ENCODE measurements at regions not wholly inside any gene's neighbourhood (a gene's known extent, or its start where the extent isn't known, plus 50 kb on each side); places are given as distances from the start of the nearest gene placed in this dataset.
A peak's percentile ranks its signal among the peaks of the same experiment; 100 is the strongest.

DNA sequence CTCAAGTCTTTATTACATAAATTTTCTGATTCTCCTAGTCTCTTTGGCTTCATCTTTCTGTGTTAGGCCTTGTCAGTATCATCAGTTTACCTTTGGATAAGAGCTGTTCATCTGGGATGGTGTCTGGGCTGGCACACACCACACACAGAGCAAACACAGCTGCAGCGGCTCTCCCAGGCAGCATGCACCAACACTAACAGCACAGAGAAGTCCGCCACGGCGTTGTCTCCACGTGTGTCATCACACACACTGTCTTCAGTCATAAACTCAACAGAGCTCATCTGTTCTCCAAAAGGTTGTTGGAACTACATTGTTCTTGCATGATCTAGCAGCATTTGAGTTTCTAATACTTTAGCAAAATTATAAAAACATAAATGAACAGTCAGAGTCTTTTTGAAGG is 851.9 kb upstream of the FRG1 start:
- DNase-seq (ENCODE audit: low read depth, low spot score) = peak; percentile 36
- no peaks in the 10 kb centered on the region for H3K9me3 ChIP-seq (ENCODE audit: control insufficient read depth, insufficient read depth, low read length)
- TF ChIP-seq CTCF (IDR thresholded peaks at IDR 0.05; ENCODE audit: low read depth, low read length) = no peak
- POLR2A ChIA-PET = no interaction called here
- no peaks in the 10 kb centered on the region for H3K27me3 ChIP-seq (ENCODE audit: control insufficient read depth, insufficient read depth, low read length)
- no peak overlapping the region for H3K27ac ChIP-seq (ENCODE audit: low read depth, low read length)
- H3K4me3 ChIP-seq (ENCODE audit: low read depth, low read length) = no peak overlapping the region
- CTCF ChIA-PET = interaction anchor here (0.6 to 1.5 kb wide), 2 partner anchors 24 to 130 kb away, joined by 3 read pairs; no protein-coding TSS in a partner anchor

DNA sequence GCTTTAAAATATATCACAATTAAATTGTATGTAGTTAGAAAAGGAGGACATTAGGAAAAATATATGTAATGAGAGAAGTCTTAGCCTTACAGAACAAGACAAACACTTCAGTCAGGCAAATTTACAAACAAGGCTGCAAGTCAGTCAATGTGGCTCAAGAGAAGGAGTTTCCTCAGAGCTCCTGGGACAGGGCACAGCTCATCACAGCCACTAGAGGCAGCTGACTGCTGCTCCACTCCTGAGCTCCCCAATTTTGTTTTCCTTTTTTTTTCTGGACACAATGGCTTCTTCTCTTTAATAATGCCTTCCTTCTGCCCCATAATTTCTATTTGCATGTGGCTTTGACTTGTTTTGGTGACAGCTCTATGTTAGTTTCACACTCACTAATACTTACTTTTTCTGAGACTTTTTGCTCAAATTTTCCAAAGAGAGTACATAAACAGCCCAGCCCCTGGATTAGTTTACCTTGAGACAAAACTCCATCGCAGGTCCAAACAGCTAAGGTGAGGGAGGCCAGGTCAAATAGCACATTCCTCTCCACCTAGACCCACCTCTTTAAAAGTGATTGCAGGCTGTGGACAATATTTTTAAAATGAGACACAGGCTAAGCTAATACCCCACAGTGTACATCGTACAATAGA is 850.4 kb upstream of the FRG1 start:
- Histone ChIP-seq H3K27me3 (ENCODE audit: control insufficient read depth, insufficient read depth, low read length) (no peaks in the 10 kb centered on the region), H3K9me3 (ENCODE audit: control insufficient read depth, insufficient read depth, low read length) (no peaks in the 10 kb centered on the region), H3K4me3 (ENCODE audit: low read depth, low read length) (no peak overlapping the region), H3K27ac (ENCODE audit: low read depth, low read length) (no peak overlapping the region)
- DNase-seq (ENCODE audit: low read depth, low spot score) = no peak
- peak; percentile 69 for TF ChIP-seq CTCF (IDR thresholded peaks at IDR 0.05; ENCODE audit: low read depth, low read length)
- CTCF ChIA-PET = interaction anchor here (0.5 to 1.7 kb wide), 17 partner anchors 9 to 922 kb away, joined by 3 to 7 read pairs (median 3); no protein-coding TSS in a partner anchor
- POLR2A ChIA-PET = no interaction called here

DNA sequence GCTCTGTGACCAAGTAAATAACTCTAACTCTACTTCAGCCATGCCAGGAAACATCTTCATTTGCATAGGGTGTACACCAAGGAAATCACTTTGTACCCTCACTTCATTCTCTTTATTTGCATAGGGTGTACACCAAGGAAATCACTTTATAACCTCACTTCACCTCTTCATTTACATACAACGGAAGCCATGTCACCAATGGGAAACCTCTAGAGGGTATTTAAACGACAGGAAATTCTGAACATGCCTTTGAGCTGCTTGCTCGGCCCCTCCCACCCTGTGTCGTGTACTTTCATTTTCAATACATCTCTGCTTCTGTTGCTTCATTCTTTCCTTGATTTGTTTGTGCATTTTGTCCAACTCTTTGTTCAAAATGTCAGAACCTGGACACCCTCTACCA is 848.1 kb upstream of the FRG1 start:
- TF ChIP-seq CTCF (IDR thresholded peaks at IDR 0.05; ENCODE audit: low read depth, low read length) = no peak
- Histone ChIP-seq H3K9me3 (ENCODE audit: control insufficient read depth, insufficient read depth, low read length) (peaks cover 10% of the 10 kb centered on the region), H3K27me3 (ENCODE audit: control insufficient read depth, insufficient read depth, low read length) (no peaks in the 10 kb centered on the region), H3K27ac (ENCODE audit: low read depth, low read length) (no peak overlapping the region), H3K4me3 (ENCODE audit: low read depth, low read length) (no peak overlapping the region)
- CTCF ChIA-PET = no interaction called here
- POLR2A ChIA-PET = no interaction called here
- DNase-seq (ENCODE audit: low read depth, low spot score) = no peak

DNA sequence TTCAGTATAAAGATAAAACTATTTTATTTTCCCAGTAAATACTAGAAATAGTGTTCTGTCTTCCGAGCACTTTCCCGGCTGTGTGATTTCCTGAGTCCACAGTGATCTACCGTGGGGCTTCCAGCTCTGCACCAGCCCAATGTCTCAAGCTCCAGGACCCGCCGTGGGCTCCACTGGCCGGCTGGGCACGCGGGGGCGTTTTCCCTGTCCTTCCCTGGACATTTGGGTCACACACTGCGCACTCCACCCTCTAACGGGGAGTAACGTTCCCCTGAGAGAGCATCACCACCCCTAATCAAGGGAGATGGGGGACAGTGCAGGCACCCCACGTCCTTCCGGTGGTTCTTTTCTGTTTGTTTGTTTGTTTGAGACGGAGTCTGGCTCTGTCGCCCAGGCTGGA is 844.6 kb upstream of the FRG1 start:
- H3K27ac ChIP-seq (ENCODE audit: low read depth, low read length) = no peak overlapping the region
- H3K27me3 ChIP-seq (ENCODE audit: control insufficient read depth, insufficient read depth, low read length) = no peaks in the 10 kb centered on the region
- no peak for TF ChIP-seq CTCF (IDR thresholded peaks at IDR 0.05; ENCODE audit: low read depth, low read length)
- no peak overlapping the region for H3K4me3 ChIP-seq (ENCODE audit: low read depth, low read length)
- ChIA-PET CTCF (no interaction called here), POLR2A (no interaction called here)
- peaks cover 10% of the 10 kb centered on the region for H3K9me3 ChIP-seq (ENCODE audit: control insufficient read depth, insufficient read depth, low read length)
- DNase-seq (ENCODE audit: low read depth, low spot score) = no peak

DNA sequence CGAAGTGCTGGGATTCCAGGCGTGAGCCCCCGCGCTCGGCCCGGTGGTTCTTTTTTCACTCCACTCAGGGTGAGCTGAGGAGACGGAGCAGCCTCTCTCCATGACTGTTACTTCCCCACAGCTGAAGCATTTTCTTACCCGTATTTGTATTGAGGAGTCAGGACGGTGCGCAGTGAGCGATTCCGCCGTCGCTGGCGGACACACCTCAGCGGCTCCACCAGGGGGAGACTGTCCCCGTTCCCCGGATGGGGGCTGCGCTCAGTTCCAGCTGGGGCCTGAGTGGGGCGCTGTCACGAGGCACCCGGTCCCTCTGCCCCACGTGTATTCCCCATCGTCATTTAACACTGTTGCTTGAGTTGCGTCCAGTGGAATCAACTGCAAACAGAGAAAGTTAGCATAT is 844.0 kb upstream of the FRG1 start:
- no peak for TF ChIP-seq CTCF (IDR thresholded peaks at IDR 0.05; ENCODE audit: low read depth, low read length)
- ChIA-PET POLR2A (no interaction called here), CTCF (no interaction called here)
- Histone ChIP-seq H3K27me3 (ENCODE audit: control insufficient read depth, insufficient read depth, low read length) (no peaks in the 10 kb centered on the region), H3K4me3 (ENCODE audit: low read depth, low read length) (no peak overlapping the region), H3K27ac (ENCODE audit: low read depth, low read length) (no peak overlapping the region), H3K9me3 (ENCODE audit: control insufficient read depth, insufficient read depth, low read length) (peaks cover 10% of the 10 kb centered on the region)
- no peak for DNase-seq (ENCODE audit: low read depth, low spot score)

All from AG04450 (cell line).